ENCODE measurements at regions not wholly inside any gene's neighbourhood (a gene's known extent, or its start where the extent isn't known, plus 50 kb on each side); places are given as distances from the start of the nearest gene placed in this dataset.

DNA sequence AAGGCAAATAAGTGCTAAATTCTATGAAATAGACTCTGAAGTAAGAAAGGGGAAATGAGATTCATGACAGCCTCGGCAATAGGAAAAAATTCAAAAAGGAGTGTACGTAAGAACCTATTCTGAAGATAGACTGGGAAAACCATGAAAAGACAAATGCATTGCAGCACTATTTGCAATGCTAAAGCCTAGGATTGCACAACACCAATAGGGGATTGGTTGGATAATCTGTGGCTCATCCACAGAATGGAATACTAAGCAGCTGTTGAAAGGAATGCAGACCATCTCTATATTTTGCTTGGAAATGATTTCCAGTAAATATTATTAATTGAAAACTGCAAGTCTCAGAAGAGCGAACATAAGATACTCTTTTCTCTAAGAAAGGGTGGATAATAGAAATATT lies 91.7 kb upstream of the CLMP start:
- Histone ChIP-seq H3K9me3 (replicated peaks in 1 of 2; ENCODE audit: control insufficient read depth in 2 of 2, insufficient read depth in 1 of 2, low read depth in 1 of 2, low read length in 2 of 2) (no peaks in the 10 kb centered on the region), H3K4me2 (ENCODE audit: insufficient read depth, low read length, poor library complexity, severe bottlenecking) (no peak overlapping the region), H2BK12ac (ENCODE audit: low read length) (no peak overlapping the region), H3K9ac (ENCODE audit: low read depth, low read length, poor library complexity) (no peak overlapping the region), H2AK5ac (ENCODE audit: low read depth, low read length) (no peak overlapping the region), H2BK5ac (ENCODE audit: low read length) (no peak overlapping the region), H2BK120ac (ENCODE audit: low read depth, low read length) (no peak overlapping the region), H3K14ac (ENCODE audit: low read length) (no peak overlapping the region), H3K36me3 (replicated peaks in 1 of 2; ENCODE audit: control insufficient read depth in 2 of 2, insufficient read depth in 2 of 2, low read length in 2 of 2) (no peaks in the 10 kb centered on the region), H3K18ac (ENCODE audit: low read length) (no peak overlapping the region), H3K4me1 (ENCODE audit: control insufficient read depth in 2 of 2, insufficient read depth in 1 of 2, low read depth in 1 of 2, low read length in 2 of 2) (no peaks in the 10 kb centered on the region), H3K27me3 (ENCODE audit: control insufficient read depth in 3 of 3, insufficient read depth in 3 of 3, low read depth in 1 of 3, low read length in 3 of 3) (no peaks in the 10 kb centered on the region), H3K4me3 (ENCODE audit: low read length in 2 of 2) (no peak overlapping the region), H3K27ac (replicated peaks; ENCODE audit: low read length) (no peak overlapping the region), H2BK15ac (ENCODE audit: low read length) (no peak overlapping the region), H2AFZ (ENCODE audit: low read length) (no peak overlapping the region), H4K91ac (ENCODE audit: low read depth, low read length, poor library complexity) (no peak overlapping the region), H3K4ac (ENCODE audit: low read length) (no peak overlapping the region), H3K23ac (ENCODE audit: low read depth, low read length, poor library complexity) (no peak overlapping the region), H3K79me1 (ENCODE audit: low read depth, low read length) (no peaks in the 10 kb centered on the region), H4K8ac (ENCODE audit: low read depth, low read length) (no peak overlapping the region)
- WGBS, 2 donors (ENCODE audit: extremely low coverage in 2 of 2, insufficient read length in 2 of 2, insufficient replicate concordance in 1 of 2): no CpG with 5 or more reads among the region's 3 CpGs
- no peak for DNase-seq (ENCODE audit: low spot score)

DNA sequence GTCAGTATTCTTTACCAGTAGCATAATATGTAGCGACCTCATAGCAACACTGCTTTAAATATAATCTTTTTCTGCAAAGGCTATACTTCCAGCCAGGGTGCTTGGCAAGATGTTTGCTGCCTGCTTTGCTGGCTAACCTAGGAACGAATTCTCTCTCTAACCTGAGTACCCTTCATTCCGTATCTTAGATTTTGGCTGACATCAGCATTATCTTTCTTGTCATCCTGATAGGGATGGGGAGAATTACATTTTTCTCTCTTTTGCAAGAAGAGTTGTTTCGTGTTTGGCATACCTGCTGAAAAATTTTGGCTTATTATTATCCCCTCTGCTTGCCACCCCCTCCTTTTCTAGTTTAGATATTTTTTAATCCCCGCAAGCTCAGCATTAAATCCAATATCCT lies 91.2 kb upstream of the CLMP start:
- H3K27ac ChIP-seq (replicated peaks; ENCODE audit: low read length): no peak overlapping the region
- H3K9me3 ChIP-seq (replicated peaks in 1 of 2; ENCODE audit: control insufficient read depth in 2 of 2, insufficient read depth in 1 of 2, low read depth in 1 of 2, low read length in 2 of 2): no peaks in the 10 kb centered on the region
- H2AFZ ChIP-seq (ENCODE audit: low read length): no peak overlapping the region
- no peak for DNase-seq (ENCODE audit: low spot score)
- H2BK15ac ChIP-seq (ENCODE audit: low read length): no peak overlapping the region
- no CpG with 5 or more reads among the region's 5 CpGs for WGBS, 2 donors (ENCODE audit: extremely low coverage in 2 of 2, insufficient read length in 2 of 2, insufficient replicate concordance in 1 of 2)
- H2BK5ac ChIP-seq (ENCODE audit: low read length): no peak overlapping the region
- no peaks in the 10 kb centered on the region for H3K79me1 ChIP-seq (ENCODE audit: low read depth, low read length)
- no peaks in the 10 kb centered on the region for H3K4me1 ChIP-seq (ENCODE audit: control insufficient read depth in 2 of 2, insufficient read depth in 1 of 2, low read depth in 1 of 2, low read length in 2 of 2)
- H2AK5ac ChIP-seq (ENCODE audit: low read depth, low read length): no peak overlapping the region
- H3K4me2 ChIP-seq (ENCODE audit: insufficient read depth, low read length, poor library complexity, severe bottlenecking): no peak overlapping the region
- H3K18ac ChIP-seq (ENCODE audit: low read length): no peak overlapping the region
- no peaks in the 10 kb centered on the region for H3K27me3 ChIP-seq (ENCODE audit: control insufficient read depth in 3 of 3, insufficient read depth in 3 of 3, low read depth in 1 of 3, low read length in 3 of 3)
- no peak overlapping the region for H3K23ac ChIP-seq (ENCODE audit: low read depth, low read length, poor library complexity)
- H2BK12ac ChIP-seq (ENCODE audit: low read length): no peak overlapping the region
- no peaks in the 10 kb centered on the region for H3K36me3 ChIP-seq (replicated peaks in 1 of 2; ENCODE audit: control insufficient read depth in 2 of 2, insufficient read depth in 2 of 2, low read length in 2 of 2)
- no peak overlapping the region for H4K8ac ChIP-seq (ENCODE audit: low read depth, low read length)
- no peak overlapping the region for H3K9ac ChIP-seq (ENCODE audit: low read depth, low read length, poor library complexity)
- no peak overlapping the region for H3K4ac ChIP-seq (ENCODE audit: low read length)
- no peak overlapping the region for H3K14ac ChIP-seq (ENCODE audit: low read length)
- H4K91ac ChIP-seq (ENCODE audit: low read depth, low read length, poor library complexity): no peak overlapping the region
- no peak overlapping the region for H3K4me3 ChIP-seq (ENCODE audit: low read length in 2 of 2)
- H2BK120ac ChIP-seq (ENCODE audit: low read depth, low read length): no peak overlapping the region

DNA sequence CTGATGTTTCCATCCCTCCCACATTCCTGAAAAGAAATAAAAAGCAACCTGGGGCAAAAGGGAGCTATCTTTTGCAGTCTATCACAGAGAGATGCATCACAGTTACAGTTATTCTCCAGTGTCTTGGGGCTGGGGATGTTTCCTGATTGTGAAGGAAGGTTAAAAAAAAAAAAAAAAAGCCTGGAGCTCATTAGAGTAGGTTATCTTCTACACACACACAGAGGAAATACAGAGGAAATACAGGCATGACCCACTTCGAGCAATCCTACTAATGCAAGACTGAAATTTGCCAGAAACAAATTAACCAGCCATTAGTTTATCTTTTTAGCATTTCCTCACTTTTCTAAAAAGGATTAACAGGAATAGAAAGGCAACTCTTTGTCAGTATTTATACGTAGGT lies 89.4 kb upstream of the CLMP start:
- DNase-seq (ENCODE audit: low spot score): no peak
- WGBS, 2 donors (ENCODE audit: extremely low coverage in 2 of 2, insufficient read length in 2 of 2, insufficient replicate concordance in 1 of 2): no CpG with 5 or more reads among the region's 2 CpGs
- H3K79me1 ChIP-seq (ENCODE audit: low read depth, low read length): no peaks in the 10 kb centered on the region

DNA sequence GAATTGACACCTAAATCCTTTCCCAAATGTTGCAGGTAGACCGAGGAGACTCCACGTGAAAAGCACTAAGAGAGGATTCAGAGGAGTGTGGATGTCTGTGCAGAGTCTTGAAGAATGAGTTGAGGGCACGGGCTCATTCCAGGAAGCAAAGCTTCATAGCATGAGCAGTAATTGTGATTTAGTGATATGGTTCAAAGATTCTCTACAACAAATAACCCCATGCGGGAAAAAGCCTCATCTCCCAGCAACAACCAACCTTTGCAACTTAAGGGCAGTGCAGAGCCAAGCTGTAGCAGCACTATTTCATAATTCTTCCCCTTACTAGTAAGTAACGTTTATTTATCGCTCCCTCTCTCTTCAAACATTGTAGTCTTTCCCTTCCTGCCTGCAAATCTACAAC lies 87.5 kb upstream of the CLMP start:
- Histone ChIP-seq H4K91ac (ENCODE audit: low read depth, low read length, poor library complexity) (no peak overlapping the region), H2BK120ac (ENCODE audit: low read depth, low read length) (no peak overlapping the region), H4K8ac (ENCODE audit: low read depth, low read length) (no peak overlapping the region), H2BK12ac (ENCODE audit: low read length) (no peak overlapping the region), H3K36me3 (replicated peaks in 1 of 2; ENCODE audit: control insufficient read depth in 2 of 2, insufficient read depth in 2 of 2, low read length in 2 of 2) (no peaks in the 10 kb centered on the region), H3K9me3 (replicated peaks in 1 of 2; ENCODE audit: control insufficient read depth in 2 of 2, insufficient read depth in 1 of 2, low read depth in 1 of 2, low read length in 2 of 2) (no peaks in the 10 kb centered on the region), H3K27ac (replicated peaks; ENCODE audit: low read length) (no peak overlapping the region), H3K9ac (ENCODE audit: low read depth, low read length, poor library complexity) (no peak overlapping the region), H2BK5ac (ENCODE audit: low read length) (no peak overlapping the region), H3K14ac (ENCODE audit: low read length) (no peak overlapping the region), H2AK5ac (ENCODE audit: low read depth, low read length) (no peak overlapping the region), H3K18ac (ENCODE audit: low read length) (no peak overlapping the region), H3K4ac (ENCODE audit: low read length) (no peak overlapping the region), H3K4me1 (ENCODE audit: control insufficient read depth in 2 of 2, insufficient read depth in 1 of 2, low read depth in 1 of 2, low read length in 2 of 2) (no peaks in the 10 kb centered on the region), H3K4me3 (ENCODE audit: low read length in 2 of 2) (no peak overlapping the region), H3K27me3 (ENCODE audit: control insufficient read depth in 3 of 3, insufficient read depth in 3 of 3, low read depth in 1 of 3, low read length in 3 of 3) (no peaks in the 10 kb centered on the region), H3K23ac (ENCODE audit: low read depth, low read length, poor library complexity) (no peak overlapping the region), H3K4me2 (ENCODE audit: insufficient read depth, low read length, poor library complexity, severe bottlenecking) (no peak overlapping the region), H2BK15ac (ENCODE audit: low read length) (no peak overlapping the region), H2AFZ (ENCODE audit: low read length) (no peak overlapping the region), H3K79me1 (ENCODE audit: low read depth, low read length) (no peaks in the 10 kb centered on the region)
- no CpG with 5 or more reads among the region's 6 CpGs for WGBS, 2 donors (ENCODE audit: extremely low coverage in 2 of 2, insufficient read length in 2 of 2, insufficient replicate concordance in 1 of 2)
- no peak for DNase-seq (ENCODE audit: low spot score)

More for the DNA sequence above, 89.4 kb upstream of the CLMP start:
- no peak overlapping the region for H2AK5ac ChIP-seq (ENCODE audit: low read depth, low read length)
- no peak overlapping the region for H2AFZ ChIP-seq (ENCODE audit: low read length)
- H3K14ac ChIP-seq (ENCODE audit: low read length): no peak overlapping the region
- H3K9ac ChIP-seq (ENCODE audit: low read depth, low read length, poor library complexity): no peak overlapping the region
- no peak overlapping the region for H3K27ac ChIP-seq (replicated peaks; ENCODE audit: low read length)
- H4K91ac ChIP-seq (ENCODE audit: low read depth, low read length, poor library complexity): no peak overlapping the region
- no peak overlapping the region for H3K18ac ChIP-seq (ENCODE audit: low read length)
- no peak overlapping the region for H2BK12ac ChIP-seq (ENCODE audit: low read length)
- H2BK5ac ChIP-seq (ENCODE audit: low read length): no peak overlapping the region
- no peak overlapping the region for H3K23ac ChIP-seq (ENCODE audit: low read depth, low read length, poor library complexity)
- no peak overlapping the region for H4K8ac ChIP-seq (ENCODE audit: low read depth, low read length)
- H3K36me3 ChIP-seq (replicated peaks in 1 of 2; ENCODE audit: control insufficient read depth in 2 of 2, insufficient read depth in 2 of 2, low read length in 2 of 2): no peaks in the 10 kb centered on the region
- H3K4me1 ChIP-seq (ENCODE audit: control insufficient read depth in 2 of 2, insufficient read depth in 1 of 2, low read depth in 1 of 2, low read length in 2 of 2): no peaks in the 10 kb centered on the region
- no peak overlapping the region for H3K4me3 ChIP-seq (ENCODE audit: low read length in 2 of 2)
- no peak overlapping the region for H2BK15ac ChIP-seq (ENCODE audit: low read length)
- no peaks in the 10 kb centered on the region for H3K9me3 ChIP-seq (replicated peaks in 1 of 2; ENCODE audit: control insufficient read depth in 2 of 2, insufficient read depth in 1 of 2, low read depth in 1 of 2, low read length in 2 of 2)
- no peak overlapping the region for H3K4me2 ChIP-seq (ENCODE audit: insufficient read depth, low read length, poor library complexity, severe bottlenecking)
- H3K27me3 ChIP-seq (ENCODE audit: control insufficient read depth in 3 of 3, insufficient read depth in 3 of 3, low read depth in 1 of 3, low read length in 3 of 3): no peaks in the 10 kb centered on the region
- no peak overlapping the region for H3K4ac ChIP-seq (ENCODE audit: low read length)
- no peak overlapping the region for H2BK120ac ChIP-seq (ENCODE audit: low read depth, low read length)

Measured in neuronal stem cell (in vitro differentiated cells).